GM18511 (cell line): ENCODE measurements at regions not wholly inside any gene's neighbourhood (a gene's known extent, or its start where the extent isn't known, plus 50 kb on each side); places are given as distances from the start of the nearest gene placed in this dataset.

Source experiments
- ATAC-seq: cut with Tn5 transposase; IDR thresholded peaks from one replicate; pipeline ENCODE4 v1.9.1; 2021; ENCODE audit warnings: mild to moderate bottlenecking, moderate library complexity; ENCODE audit not compliant: unreplicated experiment

GRCh38 chr14:76974365-76974764 is 54.1 kb downstream of the IRF2BPL start:
- no peak for ATAC-seq

GRCh38 chr14:76971549-76971948 is 57.0 kb downstream of the IRF2BPL start:
- ATAC-seq, result no peak

DNA sequence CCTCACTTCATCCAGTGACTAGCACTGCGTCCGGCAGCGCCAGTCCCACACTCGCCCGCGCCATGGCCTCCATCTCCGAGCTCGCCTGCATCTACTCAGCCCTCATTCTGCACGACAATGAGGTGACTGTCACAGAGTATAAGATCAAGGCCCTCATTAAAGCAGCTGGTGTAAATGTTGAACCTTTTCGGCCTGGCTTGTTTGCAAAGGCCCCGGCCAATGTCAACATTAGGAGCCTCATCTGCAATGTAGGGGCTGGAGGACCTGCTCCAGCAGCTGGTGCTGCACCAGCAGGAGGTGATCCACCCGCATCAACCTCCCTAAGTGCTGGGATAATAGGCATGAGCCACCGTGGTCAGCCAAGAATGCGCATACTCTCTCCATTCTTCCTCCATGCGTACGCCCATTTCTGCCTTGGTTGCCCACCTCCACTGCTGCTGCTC is 59.9 kb downstream of the IRF2BPL start:
- ATAC-seq, result no peak

DNA sequence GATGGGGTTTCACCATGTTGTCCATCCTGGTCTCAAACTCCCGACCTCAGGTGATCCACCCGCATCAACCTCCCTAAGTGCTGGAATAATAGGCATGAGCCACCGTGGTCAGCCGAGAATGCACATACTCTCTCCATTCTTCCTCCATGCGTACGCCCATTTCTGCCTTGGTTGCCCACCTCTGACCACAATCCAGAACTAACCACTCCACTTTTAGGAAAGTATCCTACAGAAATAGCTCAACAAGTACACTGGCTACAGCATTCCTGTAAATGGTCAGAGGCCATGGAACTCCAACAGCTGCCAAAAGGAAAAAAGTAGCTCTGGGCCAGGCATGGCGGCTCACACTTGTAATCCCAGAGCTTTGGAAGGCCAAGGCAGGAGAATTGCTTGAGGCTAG is 60.7 kb downstream of the IRF2BPL start:
- no peak for ATAC-seq

GRCh38 chr14:76965232-76965631 is 63.3 kb downstream of the IRF2BPL start:
- no peak for ATAC-seq

DNA sequence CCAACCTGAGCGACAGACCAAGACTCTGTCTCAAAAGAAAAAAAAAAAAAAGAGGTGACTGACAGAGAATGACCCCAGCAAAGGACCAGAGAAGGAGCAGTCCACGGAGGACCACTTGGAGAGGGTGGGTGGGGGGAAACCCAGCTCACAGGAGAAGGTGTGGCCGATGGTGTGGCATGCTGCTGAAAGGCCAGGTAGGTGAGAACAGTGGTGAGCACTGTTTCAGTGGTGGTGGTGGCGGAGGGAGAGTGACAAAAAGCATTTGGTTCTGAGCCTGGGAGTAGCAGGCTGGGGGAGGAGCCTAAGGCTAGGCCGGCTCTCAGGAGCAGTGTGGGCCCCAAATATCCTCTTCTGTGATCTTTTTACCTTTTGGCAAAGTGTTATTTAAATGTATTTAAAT is 63.8 kb downstream of the IRF2BPL start:
- ATAC-seq, result no peak

DNA sequence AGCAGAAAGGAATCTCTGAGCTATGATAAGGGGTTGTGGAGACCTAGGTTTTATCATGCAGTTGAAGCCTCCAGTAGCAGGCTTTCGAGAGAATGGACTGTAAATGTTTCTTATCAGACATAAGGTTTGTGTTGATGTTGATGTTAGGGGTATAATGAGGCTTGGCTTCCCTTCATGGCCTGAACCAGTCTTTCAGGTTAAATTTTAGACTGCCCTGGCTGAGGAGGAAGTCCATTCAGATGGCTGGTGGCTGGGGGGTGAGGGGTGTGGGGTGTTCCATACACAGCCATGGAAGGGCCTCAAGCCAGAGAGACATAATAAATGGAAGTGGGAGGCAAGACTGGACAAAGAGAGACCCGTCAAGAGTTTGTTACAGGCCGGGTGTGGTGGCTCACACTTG is 65.1 kb downstream of the IRF2BPL start:
- no peak for ATAC-seq

DNA sequence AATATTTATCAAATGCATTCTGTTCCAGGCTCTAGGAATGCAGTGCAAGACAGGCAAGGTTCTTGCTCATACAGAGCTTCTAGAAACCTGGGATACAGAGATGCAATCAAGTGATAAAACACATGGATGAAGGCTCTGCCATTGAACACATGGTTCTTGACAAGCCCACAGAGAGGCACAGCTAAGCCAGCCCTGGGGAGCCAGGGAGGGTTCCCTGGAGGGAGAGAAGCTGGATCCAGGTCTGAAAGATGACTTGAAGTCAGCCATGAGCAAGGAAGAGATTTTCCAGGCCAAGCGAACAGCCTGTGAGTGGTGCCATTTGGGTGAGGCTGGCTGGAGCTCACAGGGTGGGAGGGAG is 66.2 kb downstream of the IRF2BPL start:
- no peak for ATAC-seq

DNA sequence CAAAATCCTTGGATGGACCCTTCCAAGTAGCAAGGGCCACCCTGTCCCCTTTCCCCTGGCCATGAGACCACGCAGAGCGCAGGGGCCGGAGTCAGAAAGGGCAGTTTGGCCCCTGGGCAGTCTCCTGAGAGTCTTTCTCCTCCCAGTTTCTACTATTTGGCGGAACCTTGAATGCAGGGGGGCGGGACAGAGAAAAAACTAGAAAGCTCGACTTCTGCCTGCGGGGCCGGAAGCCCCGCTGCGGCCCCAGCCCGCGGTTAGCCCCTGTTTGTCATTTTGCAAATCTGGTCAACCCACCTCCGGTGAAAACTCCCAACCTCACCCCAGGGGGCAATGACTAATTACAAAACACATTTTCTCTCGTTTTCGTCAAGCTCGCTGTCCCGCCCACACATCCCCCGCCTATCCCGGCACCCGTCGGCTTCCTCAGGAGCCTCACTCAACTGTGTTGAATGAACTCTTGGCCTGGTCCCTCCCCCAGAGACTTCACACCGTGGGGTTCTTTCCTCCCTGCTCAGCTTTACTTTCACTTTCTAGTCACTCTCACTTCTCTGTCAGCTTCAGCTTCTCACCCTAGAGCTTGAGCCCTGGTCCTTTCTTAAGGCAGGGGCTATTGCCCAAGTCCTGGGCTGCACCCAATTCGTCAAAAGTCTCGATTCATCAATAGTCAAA is 66.7 kb downstream of the IRF2BPL start:
- ATAC-seq, result peak; percentile 84

DNA sequence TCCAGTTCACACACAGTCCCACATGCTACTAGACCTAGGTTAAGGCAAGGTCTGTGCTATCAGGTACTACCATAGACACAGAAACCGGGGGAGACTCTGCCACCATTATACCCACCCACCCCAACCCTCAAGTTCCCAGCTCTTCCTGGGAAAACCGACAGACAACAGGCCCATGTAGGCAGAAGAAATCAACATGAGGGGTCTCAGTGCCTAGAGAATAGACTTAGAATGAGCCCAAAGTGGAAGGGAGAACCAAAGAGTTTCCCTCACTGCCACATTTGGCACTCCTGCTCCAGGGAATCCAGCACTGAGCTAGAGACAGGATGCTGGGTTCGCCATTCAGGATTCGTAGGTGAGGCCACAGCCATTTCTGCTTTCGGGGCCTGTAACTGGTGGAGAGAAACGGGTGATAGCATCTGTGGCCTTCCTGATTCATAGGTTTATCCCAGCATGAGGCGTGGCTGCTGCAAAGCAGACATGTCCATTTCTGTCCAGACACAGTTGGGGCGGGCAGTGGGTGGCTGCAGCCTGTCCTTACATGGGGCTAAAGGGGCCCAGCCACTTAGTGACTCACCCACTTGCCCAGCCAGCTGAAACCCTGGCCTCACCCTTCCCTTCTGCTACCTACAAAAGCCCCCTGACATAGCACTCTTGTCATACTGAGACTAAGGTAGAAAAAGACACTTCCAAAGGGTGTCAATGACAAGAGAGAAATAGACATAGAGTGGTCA is 69.4 kb downstream of the IRF2BPL start:
- peak; percentile 27 for ATAC-seq

GRCh38 chr14:76958020-76958979 is 70.2 kb downstream of the IRF2BPL start:
- ATAC-seq, result no peak

GRCh38 chr14:76957224-76957891 is 71.2 kb downstream of the IRF2BPL start:
- ATAC-seq, result no peak

GRCh38 chr14:76956316-76957090 is 72.0 kb downstream of the IRF2BPL start:
- peak; percentile 45 for ATAC-seq

GRCh38 chr14:76955575-76956315 is 72.8 kb downstream of the IRF2BPL start:
- peak; percentile 34 for ATAC-seq

DNA sequence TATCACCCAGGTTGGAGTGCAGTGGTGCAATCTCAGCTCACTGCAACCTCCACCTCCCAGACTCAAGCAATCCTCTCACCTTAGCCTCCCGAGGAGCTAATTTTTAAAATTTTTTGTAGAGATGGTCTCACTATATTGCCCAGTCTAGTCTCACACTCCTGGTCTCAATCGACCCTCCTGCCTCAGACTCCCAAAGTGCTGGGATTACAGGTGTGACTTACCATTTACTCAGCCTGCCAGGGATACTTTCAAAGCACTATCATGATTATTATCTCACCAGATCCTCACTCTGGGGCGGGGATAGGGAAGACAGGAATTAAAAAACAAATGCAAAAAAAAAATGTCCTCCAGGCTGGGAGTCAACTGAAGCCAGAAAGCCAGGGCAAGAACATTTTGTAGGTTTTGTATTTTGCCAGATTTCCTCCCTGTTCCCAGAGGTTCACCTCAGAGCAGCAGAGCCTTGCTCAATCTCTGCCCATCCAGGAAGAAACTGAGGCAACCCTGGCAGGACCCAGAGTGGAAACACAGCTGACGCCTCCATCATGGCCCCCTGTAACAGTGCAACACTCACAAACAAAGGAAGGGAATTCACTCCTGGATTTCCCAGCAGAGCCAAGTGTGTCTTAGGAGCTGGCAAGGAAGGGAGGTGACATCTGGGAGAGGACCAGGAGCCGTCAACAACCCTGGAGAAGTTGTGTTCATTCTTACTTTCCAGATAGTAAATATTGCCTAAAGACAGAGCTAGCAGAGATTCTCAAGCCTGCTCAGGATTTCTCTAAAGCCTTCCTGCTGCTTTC is 73.9 kb downstream of the IRF2BPL start:
- ATAC-seq, result no peak

GRCh38 chr14:76953311-76953945 is 75.1 kb downstream of the IRF2BPL start:
- ATAC-seq, result no peak

- ATAC-seq, result no peak
Observed at GRCh38 chr14:76951166-76951565, 77.3 kb downstream of the IRF2BPL start.
